NCI-H526 treated with DMSO at 0.1 percent for 48 hours (cell line): ENCODE measurements at regions not wholly inside any gene's neighbourhood (a gene's known extent, or its start where the extent isn't known, plus 50 kb on each side); places are given as distances from the start of the nearest gene placed in this dataset.

Source experiments
- DNase-seq: peaks from one replicate; lab custom pipeline; 2025; lab: John Stamatoyannopoulos, UW

DNA sequence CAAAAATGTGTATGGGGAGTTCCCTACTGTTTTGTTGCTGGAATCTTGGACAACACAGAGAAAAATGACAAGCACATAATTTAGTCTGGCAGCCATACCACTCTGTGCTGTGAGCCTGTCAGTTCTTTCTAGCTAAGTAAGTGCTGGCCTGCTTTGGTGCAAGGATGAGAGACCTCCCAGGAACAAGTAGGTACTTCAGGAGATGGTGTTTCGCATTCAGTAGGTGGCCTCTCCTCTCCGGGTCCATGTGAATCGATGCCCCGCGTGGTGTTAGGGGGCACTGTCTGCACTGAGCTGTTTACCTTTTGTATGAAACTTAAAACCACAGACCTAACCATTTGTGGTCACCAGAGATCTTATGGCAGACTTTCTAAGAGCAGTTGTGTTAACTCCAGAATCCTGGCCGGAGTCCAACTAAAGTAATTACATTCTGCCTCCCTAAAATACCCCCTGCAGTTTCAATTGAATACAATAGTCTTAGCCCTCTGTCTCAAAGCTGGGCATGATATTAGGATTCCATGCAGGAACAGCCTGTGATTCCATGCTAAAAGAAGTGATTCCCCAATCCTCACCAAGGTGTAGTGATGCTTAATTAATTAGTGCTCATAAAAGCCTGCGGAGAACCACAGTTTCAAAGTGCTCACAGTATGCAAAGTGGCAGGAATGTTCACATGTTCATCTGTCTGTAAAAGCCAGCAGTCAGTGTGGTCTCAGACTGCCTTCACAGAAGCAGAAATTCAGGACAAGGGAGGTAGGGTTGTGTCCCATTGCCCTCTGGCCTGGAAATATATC is 64.2 kb downstream of the LLPH start:
- peak; percentile 67 for DNase-seq

DNA sequence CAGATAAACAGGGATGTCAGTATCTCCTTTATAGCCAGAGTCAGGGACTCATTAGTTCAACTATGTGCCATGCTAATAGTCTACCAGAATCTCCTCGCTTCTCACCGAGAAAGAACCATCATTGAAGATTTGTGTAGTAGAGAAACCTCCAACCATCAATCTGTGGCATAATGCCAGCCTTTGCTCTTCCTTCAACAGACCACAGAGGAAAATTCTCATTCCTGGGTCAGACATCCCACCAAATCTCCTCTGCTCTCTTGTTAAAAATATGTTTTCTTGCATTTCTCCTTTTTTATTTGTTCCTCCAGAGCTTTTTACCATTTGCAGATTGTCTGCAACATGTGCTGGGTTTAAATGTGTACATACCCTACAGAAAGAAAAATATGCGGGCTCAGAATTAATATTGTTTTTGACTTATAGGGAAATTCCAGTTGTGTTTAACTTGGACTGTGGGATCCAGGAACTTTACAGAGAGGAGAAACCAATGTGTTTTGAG is 64.9 kb downstream of the LLPH start:
- DNase-seq = no peak

DNA sequence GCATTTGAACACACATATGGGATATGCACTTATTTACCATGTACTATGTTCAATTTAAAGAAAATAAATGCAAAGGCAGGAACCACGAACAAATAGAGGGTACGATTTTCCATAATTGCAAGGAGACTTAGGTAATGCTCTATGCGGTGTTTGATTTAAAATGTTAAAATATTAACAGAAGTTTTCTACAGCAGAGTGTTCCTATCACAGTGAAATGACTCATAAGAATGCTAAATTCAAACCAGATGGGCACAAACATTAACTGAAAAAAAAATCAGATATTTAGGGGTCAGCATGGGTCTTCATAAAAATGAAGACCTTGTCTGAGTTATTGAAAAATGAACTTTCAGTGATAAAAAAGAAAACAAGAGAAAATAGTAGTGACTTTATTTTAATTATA is 65.4 kb downstream of the LLPH start:
- no peak for DNase-seq

DNA sequence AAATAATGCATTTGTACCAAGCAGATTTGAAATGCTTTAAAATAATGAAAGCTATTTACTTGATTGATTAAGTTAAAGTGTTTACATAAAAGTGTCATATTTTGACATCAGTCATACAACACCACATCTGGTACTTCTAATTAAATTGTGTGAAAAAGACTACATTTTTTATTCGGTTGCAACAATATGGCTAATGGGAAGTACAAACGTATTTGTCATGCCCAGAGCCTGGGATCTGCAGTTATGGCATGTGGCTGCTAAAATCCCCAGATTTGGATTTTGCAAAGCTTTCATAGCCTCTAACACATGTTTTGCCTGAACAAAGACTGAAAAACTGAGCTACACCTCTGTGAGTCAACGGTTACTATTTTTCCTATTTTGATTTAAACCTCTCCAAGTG is 66.6 kb downstream of the LLPH start:
- no peak for DNase-seq

DNA sequence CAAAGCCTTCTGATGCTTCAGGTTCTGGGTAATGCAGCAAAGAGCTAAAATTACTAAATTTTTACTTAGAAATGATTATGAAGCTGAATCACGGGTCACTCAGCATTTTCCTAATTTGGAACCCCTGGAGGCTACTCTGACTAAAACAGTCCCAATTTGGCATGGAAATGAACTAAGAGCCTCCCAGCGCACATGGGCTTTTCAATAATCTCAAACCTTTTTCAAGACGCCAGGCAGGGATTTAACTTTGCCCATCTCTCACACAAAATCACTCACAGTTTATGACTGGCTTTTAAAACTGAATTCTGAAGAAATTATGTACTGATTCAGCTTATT is 68.3 kb downstream of the LLPH start:
- DNase-seq = no peak

DNA sequence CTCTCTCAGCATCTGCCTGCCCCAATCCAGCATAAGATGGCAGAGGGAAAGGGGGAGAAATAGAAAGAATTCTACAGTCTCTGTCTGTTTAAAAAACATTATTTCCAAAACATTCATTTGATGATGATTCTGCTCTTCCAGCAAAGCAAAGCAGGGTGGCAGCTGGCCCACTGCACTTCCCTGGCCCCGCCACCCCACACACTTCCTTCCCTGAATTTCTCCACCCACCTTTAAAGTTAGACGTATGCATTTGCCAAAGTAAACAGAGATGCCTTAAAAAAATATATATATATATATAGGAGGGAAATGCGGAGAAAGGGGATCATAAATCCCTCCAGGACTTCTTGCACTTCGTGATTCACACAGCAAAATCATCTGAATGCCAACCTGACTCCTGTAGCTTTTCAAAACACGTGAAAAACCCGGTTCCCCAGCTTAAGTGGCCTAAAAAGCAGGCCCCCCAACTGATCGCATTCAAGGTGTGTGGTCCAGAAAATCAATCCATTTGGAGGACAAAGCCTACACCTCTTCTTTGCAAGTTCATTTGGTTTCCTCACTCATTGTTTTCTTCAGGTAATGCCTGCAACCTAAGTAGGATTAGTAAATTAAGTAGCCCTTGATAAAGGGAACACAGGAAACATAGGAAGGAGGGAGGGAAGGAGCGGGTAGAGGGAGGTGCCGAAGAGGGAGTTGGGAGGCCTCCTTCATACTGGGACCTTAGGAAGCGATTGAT is 68.8 kb downstream of the LLPH start:
- no peak for DNase-seq

DNA sequence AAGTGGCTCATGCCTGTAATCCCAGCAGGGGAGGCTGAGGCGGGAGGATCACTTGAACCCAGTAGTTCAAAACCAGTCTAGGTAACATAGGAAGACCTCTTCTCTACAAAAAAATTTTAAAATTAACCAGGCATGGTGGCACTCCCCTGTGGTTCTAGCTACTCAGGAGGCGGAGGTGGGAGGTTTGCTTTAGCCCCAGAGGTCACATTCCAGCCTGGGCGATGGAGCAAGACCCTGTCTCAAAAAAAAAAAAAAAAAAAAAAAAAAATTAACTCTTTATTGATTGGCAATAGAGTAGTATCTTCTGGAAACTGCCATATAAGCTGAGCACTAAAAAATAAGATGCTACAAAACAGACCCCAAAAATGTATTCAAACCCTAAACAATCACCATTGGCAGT is 69.5 kb downstream of the LLPH start:
- no peak for DNase-seq

DNA sequence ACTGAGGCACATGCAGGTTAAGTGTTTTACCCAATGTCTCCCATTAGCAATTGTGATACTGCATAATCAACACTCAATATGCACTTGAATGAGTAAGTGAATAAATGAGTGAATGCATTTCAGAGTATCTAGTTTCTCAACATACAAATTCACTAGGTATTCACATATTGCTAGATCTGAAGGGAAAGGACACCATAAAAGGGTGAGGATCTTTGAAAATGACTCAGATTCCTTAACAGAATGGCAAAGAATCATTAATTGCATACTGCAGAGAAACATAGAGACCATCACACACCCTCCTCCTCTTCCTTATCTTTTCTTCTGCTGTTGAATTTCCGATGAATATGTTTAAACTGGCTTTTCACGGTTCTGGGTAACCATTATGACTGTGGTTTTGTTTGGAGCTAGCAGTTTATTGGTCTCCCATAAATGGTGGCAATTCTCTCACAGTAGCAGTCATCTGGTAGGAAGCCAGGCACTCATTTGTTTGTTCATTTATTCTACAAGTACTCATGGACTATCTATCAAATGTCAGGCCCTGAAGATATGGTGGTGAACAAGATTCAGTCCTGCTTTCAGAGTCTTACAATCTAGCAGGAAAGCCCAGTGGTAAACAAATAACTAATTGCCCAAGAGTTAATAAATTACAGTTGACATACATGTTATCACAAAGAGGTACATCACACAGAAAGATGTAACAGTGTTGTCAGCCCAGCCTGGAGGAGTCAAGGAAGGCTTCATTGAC is 70.2 kb downstream of the LLPH start:
- DNase-seq = no peak

DNA sequence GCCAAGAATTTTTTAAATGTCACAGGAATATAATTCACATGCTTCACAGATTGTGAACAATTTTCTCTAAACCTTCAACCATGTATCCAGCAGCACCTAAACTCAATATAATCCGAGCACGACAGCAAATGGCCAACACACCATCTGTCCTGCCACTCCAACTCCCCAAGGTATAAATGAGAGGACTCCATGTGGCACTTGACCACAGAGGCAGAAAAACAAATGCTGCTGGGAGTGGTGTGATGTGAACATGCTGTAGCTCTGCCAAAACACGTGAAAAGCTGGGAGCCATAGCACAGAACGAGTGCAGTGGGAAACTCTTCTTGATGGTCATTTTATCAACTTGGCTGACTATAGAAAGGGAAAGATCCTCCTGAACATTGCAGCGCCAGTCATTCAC is 70.9 kb downstream of the LLPH start:
- no peak for DNase-seq

DNA sequence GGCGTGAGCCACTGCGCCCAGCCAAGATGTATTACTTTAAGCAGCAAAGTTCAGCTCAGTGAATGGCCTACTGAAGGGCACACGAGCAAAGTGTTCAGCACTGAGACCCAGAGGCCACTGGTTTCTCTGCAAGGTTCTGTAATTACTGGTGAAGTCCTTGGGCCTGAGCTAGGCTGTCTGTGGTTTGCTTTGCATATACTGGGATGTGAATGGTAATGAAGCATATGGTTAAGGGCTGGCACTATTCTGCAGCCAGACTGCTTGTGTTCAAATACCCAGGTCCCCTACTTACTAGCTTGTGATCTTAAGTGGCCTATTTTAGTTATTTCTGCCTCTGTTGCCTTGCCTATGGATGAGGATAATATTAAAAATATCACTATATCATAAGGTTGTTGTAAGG is 72.0 kb downstream of the LLPH start:
- peak; percentile 39 for DNase-seq

DNA sequence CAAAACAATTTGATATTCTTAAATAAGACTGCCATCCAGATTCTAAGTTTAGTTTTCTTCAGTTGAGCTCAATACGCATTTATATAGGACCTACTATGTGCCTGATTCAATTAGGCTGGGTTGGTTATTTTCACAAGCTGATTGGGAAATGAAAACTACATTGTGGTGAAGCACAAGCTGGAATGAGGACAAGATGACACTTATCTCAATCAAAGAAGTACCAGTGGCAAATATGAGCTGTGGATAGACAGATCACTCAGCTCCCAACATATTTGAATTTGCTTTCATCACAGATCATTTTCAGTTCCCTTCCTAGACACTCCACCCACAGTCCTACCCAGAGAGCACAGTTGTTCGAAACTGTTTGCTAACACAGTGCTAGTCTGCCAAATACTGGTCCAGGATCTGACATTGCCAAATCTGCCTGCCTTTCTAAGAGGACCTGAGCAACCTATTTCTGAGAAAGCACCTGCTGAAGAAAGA is 74.7 kb downstream of the LLPH start:
- no peak for DNase-seq

DNA sequence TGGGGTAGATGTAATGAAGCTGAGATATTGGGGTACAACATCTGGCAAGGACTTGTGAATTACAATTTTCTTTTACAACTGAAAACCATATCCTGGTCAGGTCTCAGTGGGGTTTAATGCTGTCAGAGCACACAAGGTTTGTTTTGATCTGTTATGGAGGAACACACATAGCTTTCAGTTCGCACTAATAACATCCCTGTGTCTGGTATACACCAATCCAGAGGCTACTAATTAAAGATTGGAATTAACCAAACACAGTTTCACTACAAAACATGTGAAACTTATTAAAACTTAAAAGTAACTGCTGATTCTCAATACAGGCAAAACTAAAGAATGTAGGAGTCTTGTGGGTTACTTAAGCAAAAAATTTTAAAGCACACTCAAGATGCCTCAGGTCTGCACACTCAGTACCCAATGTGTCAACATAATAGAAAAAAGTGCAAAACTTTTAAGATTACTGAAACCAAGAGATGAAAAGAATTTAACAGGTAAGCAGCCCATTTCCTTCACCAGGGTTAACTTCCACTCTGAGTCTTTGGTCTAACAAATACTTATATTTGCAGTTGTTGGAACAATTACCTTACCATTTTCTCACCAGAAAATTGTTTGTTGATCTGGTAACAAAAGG is 77.4 kb downstream of the LLPH start:
- no peak for DNase-seq

DNA sequence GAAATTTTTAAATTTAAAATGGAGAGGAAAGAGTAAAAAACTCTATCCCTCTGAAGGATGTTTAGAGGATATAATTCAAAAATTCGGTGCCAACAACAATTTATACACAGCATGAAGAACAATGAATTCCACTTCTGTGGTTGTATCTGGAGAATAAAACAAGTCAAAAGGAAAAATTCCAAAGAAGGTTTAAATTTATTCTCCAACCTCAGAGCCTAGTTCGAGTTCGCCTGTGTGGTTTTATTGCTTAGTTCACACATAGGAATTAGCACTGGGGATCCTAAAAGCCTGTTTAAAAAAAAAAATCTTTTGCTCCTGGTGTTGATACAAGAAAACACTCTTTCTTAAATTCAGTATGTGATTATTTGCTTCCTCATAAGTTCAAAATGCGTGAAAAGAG is 79.2 kb downstream of the LLPH start:
- DNase-seq = no peak

DNA sequence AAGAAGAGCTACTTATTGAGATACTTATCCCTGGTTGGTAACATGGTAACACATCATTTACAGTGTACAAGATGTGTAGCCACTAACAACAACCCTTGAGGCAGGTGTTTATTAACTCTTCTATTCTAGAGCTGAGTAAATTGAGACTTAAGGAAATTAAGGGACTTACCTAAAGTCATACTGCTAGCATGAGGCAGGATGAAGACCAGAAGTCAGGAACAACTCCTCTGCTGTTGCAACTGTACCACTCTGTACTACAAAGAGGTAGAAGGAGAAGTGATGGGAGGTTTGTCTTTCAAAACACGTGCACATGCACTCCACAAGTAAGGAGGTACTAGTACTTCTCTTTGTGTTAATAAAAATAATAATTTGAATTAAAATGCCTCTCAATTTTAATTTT is 79.9 kb downstream of the LLPH start:
- DNase-seq = no peak

DNA sequence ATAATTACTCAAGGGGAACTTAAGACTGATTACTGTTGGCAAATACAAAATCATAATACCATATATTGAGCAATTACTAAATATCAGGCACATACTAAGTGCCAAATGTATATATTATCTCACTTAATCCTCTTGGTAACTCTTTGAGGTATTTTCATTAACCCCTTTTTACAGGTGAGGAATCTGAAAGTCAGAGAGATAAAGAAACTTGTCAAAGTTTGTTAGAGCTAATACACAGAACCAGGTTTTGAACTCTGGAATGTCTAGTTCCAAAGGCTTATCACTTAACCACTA is 80.3 kb downstream of the LLPH start:
- DNase-seq = no peak

DNA sequence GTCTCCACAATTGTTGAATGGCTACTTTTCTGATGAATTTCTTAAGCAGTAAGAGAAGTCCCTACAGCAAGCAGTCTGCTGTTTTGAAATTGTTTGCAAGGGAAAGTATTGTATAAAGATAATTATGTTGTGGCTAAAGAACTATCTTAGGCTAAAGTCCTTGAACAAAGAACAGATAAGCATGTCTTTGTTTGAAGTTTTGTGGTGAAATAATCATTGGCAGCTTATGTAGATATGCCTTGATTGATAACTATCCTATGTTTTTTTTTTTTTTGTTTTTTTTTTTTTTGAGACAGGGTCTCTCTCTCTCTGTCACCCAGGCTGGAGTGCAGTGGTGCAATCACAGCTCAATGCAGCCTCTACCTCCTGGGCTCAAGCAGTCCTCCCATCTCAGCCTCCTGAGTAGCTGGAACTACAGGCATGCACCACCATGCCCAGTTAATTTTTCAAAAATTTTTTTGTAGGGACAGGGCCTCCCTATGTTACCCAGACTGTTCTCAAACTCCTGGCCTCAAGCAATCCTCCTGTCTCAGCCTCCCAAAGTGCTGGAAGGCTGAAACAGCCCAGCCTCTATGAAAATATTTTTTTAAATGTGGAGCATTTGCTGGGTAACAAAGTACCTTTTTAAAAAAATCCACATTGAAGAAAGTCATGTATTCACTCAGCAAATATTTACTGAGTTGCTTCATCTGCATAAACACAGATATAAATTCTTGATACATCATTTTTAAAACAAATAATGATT is 80.8 kb downstream of the LLPH start:
- no peak for DNase-seq

DNA sequence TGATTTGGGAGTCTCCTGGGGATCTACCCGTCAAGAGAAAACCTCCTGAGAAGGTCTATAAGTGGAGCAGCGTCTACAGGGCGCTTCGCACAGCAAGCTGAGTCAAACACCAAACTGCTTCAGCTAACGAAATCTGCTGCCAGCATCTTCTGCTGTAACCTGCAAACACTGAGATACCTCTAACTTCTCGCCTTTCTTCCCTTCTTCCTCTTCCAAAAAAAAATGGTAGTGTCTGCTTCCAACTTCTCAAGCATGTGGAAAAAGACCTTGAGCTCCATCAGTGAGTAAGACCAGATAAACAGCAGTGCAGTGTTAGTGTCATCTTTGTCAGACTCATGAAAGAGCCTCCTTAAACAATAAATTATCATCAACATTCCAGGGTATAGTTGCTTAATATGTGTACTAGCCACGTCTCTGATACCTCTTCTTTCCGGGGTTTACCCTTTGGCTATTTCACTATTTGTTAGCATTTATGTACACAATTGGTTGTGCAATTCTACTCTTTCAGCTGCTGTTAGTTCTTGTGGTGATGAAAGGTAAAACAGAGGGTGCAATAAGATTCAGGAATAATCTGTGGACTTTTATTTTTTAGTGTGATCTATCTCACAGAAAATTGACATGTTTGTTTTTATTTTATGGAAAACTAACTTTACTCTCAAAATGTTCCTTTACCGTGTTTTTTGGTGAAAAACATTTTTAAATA is 81.6 kb downstream of the LLPH start:
- DNase-seq = no peak

DNA sequence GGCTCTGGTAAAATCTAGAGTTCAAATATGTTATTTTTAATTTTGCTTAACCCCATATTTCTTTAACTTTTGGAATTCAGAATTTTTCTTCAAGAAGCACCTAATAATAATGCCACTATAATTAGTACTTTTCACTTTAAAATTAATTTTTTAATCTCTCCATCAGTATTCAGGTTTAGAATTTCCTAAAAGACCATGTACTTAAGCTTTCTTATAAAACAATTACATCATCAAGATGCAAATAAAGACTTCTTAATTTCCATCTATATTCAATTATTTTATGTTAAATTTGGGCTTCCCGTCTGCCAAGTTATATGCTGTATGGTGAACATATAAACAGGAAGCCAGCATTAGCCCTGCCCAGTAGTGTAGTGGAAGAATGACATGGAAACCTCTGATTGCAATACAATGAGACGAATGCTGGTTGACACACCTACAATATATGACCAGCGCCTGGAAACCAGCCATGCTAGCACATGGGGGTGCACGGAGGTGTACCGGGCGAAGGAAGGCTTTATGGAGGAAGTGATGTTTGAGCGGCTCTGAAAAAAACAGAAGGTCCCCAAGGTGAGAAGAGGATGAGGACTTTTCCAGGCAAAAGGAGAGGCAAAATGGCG is 82.2 kb downstream of the LLPH start:
- no peak for DNase-seq

DNA sequence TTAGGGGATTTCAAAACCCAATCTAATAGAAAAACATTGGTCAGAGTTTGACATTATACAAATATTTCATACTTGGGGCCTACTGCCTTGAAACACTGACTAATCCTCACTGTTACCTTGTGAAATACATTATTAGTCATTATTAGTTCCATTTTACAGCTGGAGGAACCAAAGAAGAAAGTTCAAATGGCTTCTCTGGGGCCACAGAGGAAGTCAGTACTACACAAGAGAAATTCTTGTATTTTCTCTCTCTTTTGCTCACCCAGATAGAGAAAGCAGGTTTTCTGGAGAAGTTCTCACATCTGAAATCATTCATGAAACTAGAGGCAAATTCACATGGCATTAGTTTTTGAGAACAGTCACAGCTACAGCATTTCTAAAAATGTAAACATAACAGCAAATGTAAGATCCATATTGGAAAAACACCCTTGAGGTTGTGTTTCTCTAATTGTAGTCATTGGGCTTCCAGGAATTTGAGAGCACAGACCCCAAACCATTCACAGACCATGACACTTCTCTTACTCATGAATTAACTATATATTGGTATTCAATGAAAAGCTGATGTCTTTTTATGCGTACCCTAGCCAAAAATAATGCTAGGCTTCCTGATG is 83.0 kb downstream of the LLPH start:
- no peak for DNase-seq

DNA sequence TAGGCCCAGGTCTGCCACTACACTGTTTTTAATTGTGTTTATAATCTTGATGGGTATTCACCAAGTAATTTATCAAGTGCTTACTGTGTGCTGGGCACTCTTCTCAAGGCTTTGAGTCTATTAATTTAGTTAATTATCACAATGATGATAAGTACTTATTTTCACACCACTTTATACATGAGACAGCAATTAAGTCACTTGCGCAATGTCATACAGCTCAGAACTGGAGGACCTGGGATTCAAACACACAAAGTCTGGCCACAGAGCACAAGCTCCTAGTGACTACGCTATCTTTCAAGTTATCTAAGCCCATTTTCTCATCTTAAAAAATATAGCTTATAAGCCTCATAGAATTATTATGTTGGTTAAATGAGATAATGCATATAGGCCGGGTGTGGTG is 85.0 kb downstream of the LLPH start:
- DNase-seq = no peak
